ENCODE measurements at regions not wholly inside any gene's neighbourhood (a gene's known extent, or its start where the extent isn't known, plus 50 kb on each side); places are given as distances from the start of the nearest gene placed in this dataset.

DNA sequence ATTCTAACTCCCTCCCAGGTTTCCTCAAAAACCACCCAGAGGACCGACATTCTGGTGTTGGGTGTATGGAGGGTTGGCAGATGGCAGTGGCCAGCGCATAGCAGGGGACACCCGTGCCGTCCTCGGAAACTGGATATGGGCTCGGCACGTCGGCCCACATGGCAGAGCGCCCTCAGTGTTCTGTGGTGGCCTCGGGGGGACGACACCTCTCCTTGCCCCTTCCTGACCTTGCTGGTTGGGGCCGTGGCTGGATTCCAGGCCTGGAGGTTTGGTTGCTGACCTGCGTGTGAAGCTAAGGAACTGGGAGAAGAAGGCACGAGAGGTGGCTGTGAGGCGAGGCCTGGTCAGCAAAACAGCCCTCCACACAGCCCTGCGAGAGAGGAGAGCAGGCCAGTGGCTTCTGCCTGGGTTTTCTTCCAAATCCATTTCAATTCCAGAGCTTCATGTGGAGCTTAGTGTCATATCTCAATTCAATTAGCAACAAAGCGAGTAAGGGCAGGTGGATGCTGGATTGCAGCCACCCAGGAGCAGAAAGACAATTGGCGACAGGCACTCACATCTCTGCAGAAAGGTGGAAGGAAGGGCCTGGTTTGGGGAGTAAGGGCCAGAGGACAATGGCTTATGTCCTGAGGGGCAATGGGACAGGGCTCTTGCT, 478.4 kb downstream of the BRD1 start:
- H2BK15ac ChIP-seq (ENCODE audit: low read depth, low read length) = no peak overlapping the region
- no peak overlapping the region for H3K4me3 ChIP-seq (ENCODE audit: insufficient read depth, low read depth, low read length)
- no peak overlapping the region for H3K18ac ChIP-seq (ENCODE audit: low read depth, low read length)
- H3K23ac ChIP-seq (ENCODE audit: low read depth, low read length) = no peak overlapping the region
- CTCF ChIA-PET = no interaction called here
- no peak overlapping the region for H3K27ac ChIP-seq (ENCODE audit: insufficient read depth, low read length)
- H3K4me1 ChIP-seq (ENCODE audit: control insufficient read depth, insufficient read depth, low read length) = no peaks in the 10 kb centered on the region
- no peaks in the 10 kb centered on the region for H3K79me1 ChIP-seq (ENCODE audit: low read depth in 1 of 2, low read length in 2 of 2)
- H4K20me1 ChIP-seq (ENCODE audit: insufficient read depth, low read length) = no peaks in the 10 kb centered on the region
- DNase-seq (no peak), ATAC-seq (ENCODE audit: low read depth) (no peak)
- dilution Hi-C loops (cut with HindIII; ENCODE audit: low sequenced_read_pairs, unreplicated experiment) = no loop called here
- no peak overlapping the region for H3K9ac ChIP-seq (ENCODE audit: low read depth, low read length)
- H3K56ac ChIP-seq (ENCODE audit: extremely low read depth, insufficient read depth, low read length) = no peak overlapping the region
- no peak overlapping the region for H2AK9ac ChIP-seq (replicated peaks; ENCODE audit: low read depth, low read length, poor library complexity)
- no peak overlapping the region for H3K4ac ChIP-seq (ENCODE audit: low read depth, low read length)
- H3K36me3 ChIP-seq (ENCODE audit: control insufficient read depth, insufficient read depth, low read length) = no peaks in the 10 kb centered on the region
- no peaks in the 10 kb centered on the region for H3K27me3 ChIP-seq (ENCODE audit: control insufficient read depth, insufficient read depth, low read length)
- intact Hi-C loops (cut with micrococcal nuclease) = no loop called here
- H4K91ac ChIP-seq (ENCODE audit: insufficient read depth, low read depth, low read length) = no peak overlapping the region
- POLR2A ChIA-PET (ENCODE audit: unreplicated experiment) = no interaction called here
- in situ Hi-C loops (cut with MboI; ENCODE audit: low sequenced_read_pairs) = no loop called here
- WGBS, 2 experiments (ENCODE audit: extremely low coverage in 2 of 2, insufficient read length in 1 of 2) = 67% methylated on average over 7 of the region's 18 CpGs; no CpG with 5 or more reads in 1 of the 2 experiments
- no peak overlapping the region for H2BK20ac ChIP-seq (ENCODE audit: low read depth, low read length)
- H2AK5ac ChIP-seq (ENCODE audit: low read depth, low read length) = no peak overlapping the region
- H4K8ac ChIP-seq (ENCODE audit: low read depth in 2 of 2, low read length in 2 of 2) = no peak overlapping the region
- peaks cover 58% of the 10 kb centered on the region for H3K9me3 ChIP-seq (ENCODE audit: control insufficient read depth, insufficient read depth, low read length)
- no TSS peak for BruUV-seq (replicated peaks)
- H2BK5ac ChIP-seq (ENCODE audit: low read depth, low read length, poor library complexity, severe bottlenecking) = no peak overlapping the region
- TF ChIP-seq CHD1 (IDR thresholded peaks at IDR 0.05; ENCODE audit: low read depth, low read length) (no peak), RFX5 (IDR thresholded peaks at IDR 0.05; ENCODE audit: low read depth, low read length) (no peak), ELK1 (IDR thresholded peaks at IDR 0.05; ENCODE audit: borderline replicate concordance, low read depth, low read length) (no peak), POLR2A (IDR thresholded peaks at IDR 0.05; ENCODE audit: low read depth, low read length) (no peak), NFE2L2 (IDR thresholded peaks at IDR 0.05; ENCODE audit: low read depth, low read length) (no peak), MAFK (IDR thresholded peaks at IDR 0.05; ENCODE audit: low read depth, low read length) (no peak), MAZ (IDR thresholded peaks at IDR 0.05; ENCODE audit: borderline replicate concordance, low read depth, low read length) (no peak), RCOR1 (IDR thresholded peaks at IDR 0.05; ENCODE audit: insufficient replicate concordance, low read length) (no peak), MXI1 (IDR thresholded peaks at IDR 0.05; ENCODE audit: borderline replicate concordance, low read depth, low read length) (no peak), SMC3 (IDR thresholded peaks at IDR 0.05; ENCODE audit: low read depth, low read length) (no peak), CEBPB (IDR thresholded peaks at IDR 0.05; ENCODE audit: low read depth, low read length) (no peak), FOS (IDR thresholded peaks at IDR 0.05; ENCODE audit: low read depth, low read length) (no peak), BHLHE40 (IDR thresholded peaks at IDR 0.05; ENCODE audit: low read depth, low read length) (no peak)
- TF ChIP-seq, protein P1, sequence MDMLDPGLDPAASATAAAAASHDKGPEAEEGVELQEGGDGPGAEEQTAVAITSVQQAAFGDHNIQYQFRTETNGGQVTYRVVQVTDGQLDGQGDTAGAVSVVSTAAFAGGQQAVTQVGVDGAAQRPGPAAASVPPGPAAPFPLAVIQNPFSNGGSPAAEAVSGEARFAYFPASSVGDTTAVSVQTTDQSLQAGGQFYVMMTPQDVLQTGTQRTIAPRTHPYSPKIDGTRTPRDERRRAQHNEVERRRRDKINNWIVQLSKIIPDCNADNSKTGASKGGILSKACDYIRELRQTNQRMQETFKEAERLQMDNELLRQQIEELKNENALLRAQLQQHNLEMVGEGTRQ (IDR thresholded peaks at IDR 0.05; ENCODE audit: low read depth, low read length) = no peak
- H3K4me2 ChIP-seq (ENCODE audit: low read depth, low read length) = no peak overlapping the region
- H3K9me1 ChIP-seq (ENCODE audit: insufficient read depth, low read length) = no peaks in the 10 kb centered on the region
- no peak overlapping the region for H3K14ac ChIP-seq (replicated peaks; ENCODE audit: low read depth, low read length)
- H2AFZ ChIP-seq (replicated peaks; ENCODE audit: low read length, poor library complexity) = no peak overlapping the region
- no peak overlapping the region for H4K5ac ChIP-seq (ENCODE audit: low read depth, low read length)
- H2BK120ac ChIP-seq (ENCODE audit: low read depth, low read length) = no peak overlapping the region

All from IMR-90 (cell line).